ENCODE measurements at regions not wholly inside any gene's neighbourhood (a gene's known extent, or its start where the extent isn't known, plus 50 kb on each side); places are given as distances from the start of the nearest gene placed in this dataset.

- Histone ChIP-seq H3K9ac (ENCODE audit: low read depth in 1 of 3, low read length in 3 of 3) (no peak overlapping the region), H3K9me3 (ENCODE audit: control insufficient read depth in 3 of 3, low read length in 3 of 3) (no peaks in the 10 kb centered on the region), H3K27ac (ENCODE audit: low read depth, low read length) (no peak overlapping the region), H3K36me3 (ENCODE audit: control insufficient read depth in 3 of 3, insufficient read depth in 3 of 3, low read length in 3 of 3) (no peaks in the 10 kb centered on the region), H3K4me1 (ENCODE audit: control insufficient read depth in 3 of 3, insufficient read depth in 3 of 3, low read length in 3 of 3) (no peaks in the 10 kb centered on the region), H3K4me3 (ENCODE audit: low read length in 3 of 3) (no peak overlapping the region), H3K27me3 (ENCODE audit: control insufficient read depth in 3 of 3, insufficient read depth in 3 of 3, low read length in 3 of 3) (no peaks in the 10 kb centered on the region)
Observed at GRCh38 chr1:224486801-224487583, 52.4 kb upstream of the WDR26 start.

- H3K4me1 ChIP-seq (ENCODE audit: control insufficient read depth in 3 of 3, insufficient read depth in 3 of 3, low read length in 3 of 3) = no peaks in the 10 kb centered on the region
- no peak overlapping the region for H3K9ac ChIP-seq (ENCODE audit: low read depth in 1 of 3, low read length in 3 of 3)
- no peak overlapping the region for H3K4me3 ChIP-seq (ENCODE audit: low read length in 3 of 3)
- no peaks in the 10 kb centered on the region for H3K9me3 ChIP-seq (ENCODE audit: control insufficient read depth in 3 of 3, low read length in 3 of 3)
- H3K36me3 ChIP-seq (ENCODE audit: control insufficient read depth in 3 of 3, insufficient read depth in 3 of 3, low read length in 3 of 3) = no peaks in the 10 kb centered on the region
- H3K27me3 ChIP-seq (ENCODE audit: control insufficient read depth in 3 of 3, insufficient read depth in 3 of 3, low read length in 3 of 3) = no peaks in the 10 kb centered on the region
- H3K27ac ChIP-seq (ENCODE audit: low read depth, low read length) = no peak overlapping the region
Observed at GRCh38 chr1:224488806-224489499, 54.4 kb upstream of the WDR26 start.

GRCh38 chr1:224489534-224490365 lies 55.2 kb upstream of the WDR26 start:
- Histone ChIP-seq H3K27ac (ENCODE audit: low read depth, low read length) (no peak overlapping the region), H3K9me3 (ENCODE audit: control insufficient read depth in 3 of 3, low read length in 3 of 3) (no peaks in the 10 kb centered on the region), H3K4me1 (ENCODE audit: control insufficient read depth in 3 of 3, insufficient read depth in 3 of 3, low read length in 3 of 3) (no peaks in the 10 kb centered on the region), H3K36me3 (ENCODE audit: control insufficient read depth in 3 of 3, insufficient read depth in 3 of 3, low read length in 3 of 3) (no peaks in the 10 kb centered on the region), H3K9ac (ENCODE audit: low read depth in 1 of 3, low read length in 3 of 3) (no peak overlapping the region), H3K27me3 (ENCODE audit: control insufficient read depth in 3 of 3, insufficient read depth in 3 of 3, low read length in 3 of 3) (no peaks in the 10 kb centered on the region), H3K4me3 (ENCODE audit: low read length in 3 of 3) (no peak overlapping the region)

- Histone ChIP-seq H3K4me1 (ENCODE audit: control insufficient read depth in 3 of 3, insufficient read depth in 3 of 3, low read length in 3 of 3) (no peaks in the 10 kb centered on the region), H3K9me3 (ENCODE audit: control insufficient read depth in 3 of 3, low read length in 3 of 3) (no peaks in the 10 kb centered on the region), H3K27ac (ENCODE audit: low read depth, low read length) (no peak overlapping the region), H3K9ac (ENCODE audit: low read depth in 1 of 3, low read length in 3 of 3) (no peak overlapping the region), H3K36me3 (ENCODE audit: control insufficient read depth in 3 of 3, insufficient read depth in 3 of 3, low read length in 3 of 3) (no peaks in the 10 kb centered on the region), H3K27me3 (ENCODE audit: control insufficient read depth in 3 of 3, insufficient read depth in 3 of 3, low read length in 3 of 3) (no peaks in the 10 kb centered on the region), H3K4me3 (ENCODE audit: low read length in 3 of 3) (no peak overlapping the region)
Observed at GRCh38 chr1:224490549-224491537, 56.2 kb upstream of the WDR26 start.

- no peaks in the 10 kb centered on the region for H3K27me3 ChIP-seq (ENCODE audit: control insufficient read depth in 3 of 3, insufficient read depth in 3 of 3, low read length in 3 of 3)
- H3K27ac ChIP-seq (ENCODE audit: low read depth, low read length) = no peak overlapping the region
- no peaks in the 10 kb centered on the region for H3K9me3 ChIP-seq (ENCODE audit: control insufficient read depth in 3 of 3, low read length in 3 of 3)
- no peaks in the 10 kb centered on the region for H3K36me3 ChIP-seq (ENCODE audit: control insufficient read depth in 3 of 3, insufficient read depth in 3 of 3, low read length in 3 of 3)
- H3K4me3 ChIP-seq (ENCODE audit: low read length in 3 of 3) = no peak overlapping the region
- H3K9ac ChIP-seq (ENCODE audit: low read depth in 1 of 3, low read length in 3 of 3) = no peak overlapping the region
- no peaks in the 10 kb centered on the region for H3K4me1 ChIP-seq (ENCODE audit: control insufficient read depth in 3 of 3, insufficient read depth in 3 of 3, low read length in 3 of 3)
Observed at GRCh38 chr1:224492015-224492414, 57.4 kb upstream of the WDR26 start.

GRCh38 chr1:224492632-224493031 lies 58.0 kb upstream of the WDR26 start:
- Histone ChIP-seq H3K27me3 (ENCODE audit: control insufficient read depth in 3 of 3, insufficient read depth in 3 of 3, low read length in 3 of 3) (no peaks in the 10 kb centered on the region), H3K9me3 (ENCODE audit: control insufficient read depth in 3 of 3, low read length in 3 of 3) (no peaks in the 10 kb centered on the region), H3K4me3 (ENCODE audit: low read length in 3 of 3) (no peak overlapping the region), H3K9ac (ENCODE audit: low read depth in 1 of 3, low read length in 3 of 3) (no peak overlapping the region), H3K27ac (ENCODE audit: low read depth, low read length) (no peak overlapping the region), H3K36me3 (ENCODE audit: control insufficient read depth in 3 of 3, insufficient read depth in 3 of 3, low read length in 3 of 3) (no peaks in the 10 kb centered on the region), H3K4me1 (ENCODE audit: control insufficient read depth in 3 of 3, insufficient read depth in 3 of 3, low read length in 3 of 3) (no peaks in the 10 kb centered on the region)

GRCh38 chr1:224493269-224493668 lies 58.7 kb upstream of the WDR26 start:
- Histone ChIP-seq H3K27ac (ENCODE audit: low read depth, low read length) (no peak overlapping the region), H3K27me3 (ENCODE audit: control insufficient read depth in 3 of 3, insufficient read depth in 3 of 3, low read length in 3 of 3) (no peaks in the 10 kb centered on the region), H3K9me3 (ENCODE audit: control insufficient read depth in 3 of 3, low read length in 3 of 3) (no peaks in the 10 kb centered on the region), H3K9ac (ENCODE audit: low read depth in 1 of 3, low read length in 3 of 3) (no peak overlapping the region), H3K4me3 (ENCODE audit: low read length in 3 of 3) (no peak overlapping the region), H3K4me1 (ENCODE audit: control insufficient read depth in 3 of 3, insufficient read depth in 3 of 3, low read length in 3 of 3) (peaks cover 3 to 4% (median 4%) of the 10 kb centered on the region in 3 donors), H3K36me3 (ENCODE audit: control insufficient read depth in 3 of 3, insufficient read depth in 3 of 3, low read length in 3 of 3) (no peaks in the 10 kb centered on the region)

GRCh38 chr1:224494343-224494742 lies 59.7 kb upstream of the WDR26 start:
- no peak overlapping the region for H3K27ac ChIP-seq (ENCODE audit: low read depth, low read length)
- H3K27me3 ChIP-seq (ENCODE audit: control insufficient read depth in 3 of 3, insufficient read depth in 3 of 3, low read length in 3 of 3) = no peaks in the 10 kb centered on the region
- H3K4me1 ChIP-seq (ENCODE audit: control insufficient read depth in 3 of 3, insufficient read depth in 3 of 3, low read length in 3 of 3) = peaks cover 8 to 10% (median 10%) of the 10 kb centered on the region in 3 donors
- H3K36me3 ChIP-seq (ENCODE audit: control insufficient read depth in 3 of 3, insufficient read depth in 3 of 3, low read length in 3 of 3) = no peaks in the 10 kb centered on the region
- no peak overlapping the region for H3K9ac ChIP-seq (ENCODE audit: low read depth in 1 of 3, low read length in 3 of 3)
- H3K9me3 ChIP-seq (ENCODE audit: control insufficient read depth in 3 of 3, low read length in 3 of 3) = no peaks in the 10 kb centered on the region
- H3K4me3 ChIP-seq (ENCODE audit: low read length in 3 of 3) = no peak overlapping the region

GRCh38 chr1:224495866-224496265 lies 61.3 kb upstream of the WDR26 start:
- Histone ChIP-seq H3K4me1 (ENCODE audit: control insufficient read depth in 3 of 3, insufficient read depth in 3 of 3, low read length in 3 of 3) (peaks cover 8 to 10% (median 10%) of the 10 kb centered on the region in 3 donors), H3K9me3 (ENCODE audit: control insufficient read depth in 3 of 3, low read length in 3 of 3) (no peaks in the 10 kb centered on the region), H3K4me3 (ENCODE audit: low read length in 3 of 3) (no peak overlapping the region), H3K9ac (ENCODE audit: low read depth in 1 of 3, low read length in 3 of 3) (no peak overlapping the region), H3K36me3 (ENCODE audit: control insufficient read depth in 3 of 3, insufficient read depth in 3 of 3, low read length in 3 of 3) (no peaks in the 10 kb centered on the region), H3K27ac (ENCODE audit: low read depth, low read length) (no peak overlapping the region), H3K27me3 (ENCODE audit: control insufficient read depth in 3 of 3, insufficient read depth in 3 of 3, low read length in 3 of 3) (no peaks in the 10 kb centered on the region)
